ENCODE measurements at regions not wholly inside any gene's neighbourhood (a gene's known extent, or its start where the extent isn't known, plus 50 kb on each side); places are given as distances from the start of the nearest gene placed in this dataset.
"Not testable (repeated sequence)": the region's sequence is repeated elsewhere in the genome, so short reads cannot be mapped to it uniquely, and the experiment has no call there.

- no peak for DNase-seq
Measured at GRCh38 chr1:70490153-70490552, 79.1 kb downstream of the CTH start.

- no peak for DNase-seq
Measured at GRCh38 chr1:70495370-70495769, 84.3 kb downstream of the CTH start.

- DNase-seq: no peak
Measured at GRCh38 chr1:70496181-70496580, 85.1 kb downstream of the CTH start.

- DNase-seq: no peak
Measured at GRCh38 chr1:70497152-70497551, 86.1 kb downstream of the CTH start.

GRCh38 chr1:70498666-70499065 lies 87.6 kb downstream of the CTH start:
- no peak for DNase-seq

- DNase-seq: no peak
Measured at GRCh38 chr1:70499695-70500094, 88.6 kb downstream of the CTH start.

GRCh38 chr1:70503358-70503757 lies 92.3 kb downstream of the CTH start:
- no peak for DNase-seq

GRCh38 chr1:70504176-70504820 lies 93.2 kb downstream of the CTH start:
- no peak for DNase-seq

GRCh38 chr1:70504821-70505193 lies 93.7 kb downstream of the CTH start:
- DNase-seq: no peak

GRCh38 chr1:70507991-70508390 lies 96.9 kb downstream of the CTH start:
- not testable (repeated sequence) for DNase-seq

GRCh38 chr1:70509996-70510876 lies 99.2 kb downstream of the CTH start:
- DNase-seq: no peak

- DNase-seq: no peak
Measured at GRCh38 chr1:70517444-70517843, 106.4 kb downstream of the CTH start.

- no peak for DNase-seq
Measured at GRCh38 chr1:70518106-70518505, 107.0 kb downstream of the CTH start.

GRCh38 chr1:70528590-70529333 lies 117.7 kb downstream of the CTH start:
- DNase-seq: no peak

- DNase-seq: no peak
Measured at GRCh38 chr1:70536708-70537366, 125.8 kb downstream of the CTH start.

- no peak for DNase-seq
Measured at GRCh38 chr1:70537788-70538187, 126.7 kb downstream of the CTH start.

- DNase-seq: no peak
Measured at GRCh38 chr1:70542030-70542429, 131.0 kb downstream of the CTH start.

GRCh38 chr1:70542856-70543255 lies 131.8 kb downstream of the CTH start:
- DNase-seq: no peak

- no peak for DNase-seq
Measured at GRCh38 chr1:70546726-70547125, 135.7 kb downstream of the CTH start.

GRCh38 chr1:70552662-70553566 lies 141.8 kb downstream of the CTH start:
- no peak for DNase-seq

GRCh38 chr1:70553567-70553956 lies 142.5 kb downstream of the CTH start:
- DNase-seq: no peak

- no peak for DNase-seq
Measured at GRCh38 chr1:70554341-70554740, 143.3 kb downstream of the CTH start.

All from activated naive CD4-positive, alpha-beta T cell treated with anti-CD3 and anti-CD28 coated beads, Interleukin-2, amount 50 U/mL, for 16 hours (primary cell).